Head of caudate nucleus (tissue), 42 donors: ENCODE measurements at regions not wholly inside any gene's neighbourhood (a gene's known extent, or its start where the extent isn't known, plus 50 kb on each side); places are given as distances from the start of the nearest gene placed in this dataset.
"Not testable (repeated sequence)": the region's sequence is repeated elsewhere in the genome, so short reads cannot be mapped to it uniquely, and the experiment has no call there.

ENCODE experiments used
- DNase-seq, 42 donors: peaks; one replicate each; pipeline versions ENCODE4 v3.0.0 to v3.0.0-alpha.2; 2020 to 2021; ENCODE audit warnings: mixed read lengths in 7 of 42
- intact Hi-C: fragments of 100-400 bp; cut with DNase I; formaldehyde crosslinking; loops from one replicate; pipeline ENCODE4 v1.15.0; 2022

DNA sequence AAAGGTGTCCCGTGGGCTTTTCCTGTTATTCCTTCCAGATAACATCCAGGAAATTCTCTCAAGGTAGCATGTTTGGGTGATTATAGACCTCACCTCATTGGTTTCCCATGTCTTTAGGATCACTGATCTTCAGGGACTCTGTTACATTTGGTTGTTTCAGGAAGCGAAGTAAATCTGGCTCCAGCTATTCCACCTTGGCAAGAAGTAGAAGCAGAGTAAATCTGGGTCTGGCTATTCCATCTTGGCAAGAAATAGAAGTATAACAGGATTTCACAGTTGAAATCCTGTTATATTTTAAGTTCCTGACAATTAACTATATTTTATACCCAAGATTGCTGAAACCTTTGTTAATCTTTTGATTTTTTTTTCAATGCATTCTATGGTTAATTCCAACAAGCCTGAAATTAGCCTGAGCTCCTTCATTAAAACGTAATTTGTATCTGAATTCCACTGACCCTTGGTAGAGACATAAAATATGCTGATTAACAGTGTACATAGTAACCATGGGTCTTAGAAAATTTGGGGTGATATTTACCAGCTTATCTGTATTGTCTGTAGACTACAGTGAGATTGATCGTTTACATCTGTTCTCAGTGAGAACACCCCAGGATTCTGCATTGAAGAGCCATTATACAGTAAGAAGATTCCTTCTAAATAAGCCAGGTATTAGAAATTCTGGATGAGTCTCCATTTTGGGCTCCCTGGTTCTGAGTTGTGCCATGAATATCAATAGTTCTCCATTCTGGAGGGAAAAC is 267.6 kb upstream of the SLITRK6 start:
- intact Hi-C loops: no loop called here

DNA sequence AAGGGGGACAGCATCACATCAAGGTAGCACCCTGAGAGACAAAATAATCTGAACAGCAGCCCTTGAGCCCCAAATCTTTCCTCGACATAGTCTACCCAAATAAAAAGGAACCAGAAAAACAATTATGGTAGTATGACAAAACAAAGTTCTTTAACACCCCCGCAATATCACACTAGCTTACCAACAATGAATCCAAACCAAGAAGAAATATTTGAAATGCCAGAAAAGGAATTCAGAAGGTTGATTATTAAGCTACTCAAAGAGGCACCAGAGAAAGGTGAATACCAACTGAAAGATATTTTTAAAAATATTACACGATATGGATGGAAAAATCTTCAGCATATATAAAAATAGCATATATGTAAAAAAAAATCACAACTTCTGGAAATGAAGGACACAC is 252.9 kb upstream of the SLITRK6 start:
- no peak for DNase-seq

More for the DNA sequence above, 267.6 kb upstream of the SLITRK6 start:
- no peak for DNase-seq

DNA sequence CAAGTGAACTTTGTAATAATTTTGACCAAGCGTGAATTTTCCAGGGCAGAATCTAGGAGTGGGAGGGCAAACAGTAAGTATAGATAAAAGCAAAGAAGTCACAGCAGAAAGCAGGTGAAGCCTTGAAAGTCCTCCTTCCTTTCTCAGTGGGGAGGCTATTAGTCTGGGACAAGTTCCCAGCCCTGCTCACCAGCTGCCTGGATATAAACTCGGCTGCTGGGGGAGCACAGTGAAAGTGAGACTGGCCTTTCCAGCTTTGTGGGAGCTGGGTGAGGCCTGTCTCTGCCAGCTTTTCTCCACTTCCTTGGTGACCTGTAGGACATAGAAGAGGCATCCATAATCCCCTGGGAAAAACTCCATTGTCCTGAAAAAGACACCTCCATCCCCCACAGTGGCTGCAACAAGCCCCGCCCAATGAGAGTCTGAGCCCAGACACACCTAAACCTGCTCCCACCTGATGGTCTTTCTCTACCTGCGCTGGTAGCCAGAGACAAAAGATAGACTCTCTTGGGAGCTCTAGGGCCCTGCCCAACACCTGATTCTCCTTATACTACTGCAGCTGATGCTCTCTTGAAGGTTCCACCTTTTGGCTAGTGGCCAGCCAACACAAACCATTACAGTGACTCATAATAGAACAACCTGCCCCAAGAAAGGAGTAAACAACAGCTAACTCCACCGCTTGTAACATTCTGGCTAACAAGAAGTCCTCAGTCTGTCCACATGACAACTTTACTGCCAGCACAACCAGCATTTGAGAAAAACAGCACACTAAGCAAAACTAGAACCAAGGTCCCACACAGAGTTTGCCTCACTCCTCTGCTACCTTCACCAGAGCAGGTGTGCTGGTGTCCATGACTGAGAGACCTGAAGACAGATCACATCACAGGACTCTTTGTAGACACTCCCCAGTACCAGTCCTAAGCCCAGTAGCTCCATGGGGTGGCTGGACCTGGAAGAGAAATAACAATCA is 252.2 kb upstream of the SLITRK6 start:
- intact Hi-C loops: no loop called here
- DNase-seq: no peak

More for the DNA sequence above, 252.9 kb upstream of the SLITRK6 start:
- intact Hi-C loops: no loop called here

DNA sequence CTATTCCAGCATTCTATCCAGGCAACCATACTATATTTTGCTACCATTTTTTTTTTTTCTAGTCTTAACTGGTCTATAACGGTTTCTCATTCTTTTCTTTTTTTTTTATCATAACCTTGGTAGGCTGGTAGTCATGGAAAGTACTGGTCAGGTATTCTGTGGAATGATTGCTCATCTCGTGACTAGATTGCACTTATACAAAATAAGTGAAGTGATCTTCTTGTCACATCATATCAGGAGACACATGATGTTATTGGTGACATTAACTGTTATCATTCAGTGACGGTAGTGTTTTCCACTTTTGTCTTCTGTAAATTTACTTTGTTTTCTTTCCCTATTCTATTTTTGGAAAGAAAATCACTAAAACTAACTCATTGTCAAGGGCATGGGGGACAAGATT is 239.3 kb upstream of the SLITRK6 start:
- DNase-seq: no peak
- intact Hi-C loops: no loop called here

DNA sequence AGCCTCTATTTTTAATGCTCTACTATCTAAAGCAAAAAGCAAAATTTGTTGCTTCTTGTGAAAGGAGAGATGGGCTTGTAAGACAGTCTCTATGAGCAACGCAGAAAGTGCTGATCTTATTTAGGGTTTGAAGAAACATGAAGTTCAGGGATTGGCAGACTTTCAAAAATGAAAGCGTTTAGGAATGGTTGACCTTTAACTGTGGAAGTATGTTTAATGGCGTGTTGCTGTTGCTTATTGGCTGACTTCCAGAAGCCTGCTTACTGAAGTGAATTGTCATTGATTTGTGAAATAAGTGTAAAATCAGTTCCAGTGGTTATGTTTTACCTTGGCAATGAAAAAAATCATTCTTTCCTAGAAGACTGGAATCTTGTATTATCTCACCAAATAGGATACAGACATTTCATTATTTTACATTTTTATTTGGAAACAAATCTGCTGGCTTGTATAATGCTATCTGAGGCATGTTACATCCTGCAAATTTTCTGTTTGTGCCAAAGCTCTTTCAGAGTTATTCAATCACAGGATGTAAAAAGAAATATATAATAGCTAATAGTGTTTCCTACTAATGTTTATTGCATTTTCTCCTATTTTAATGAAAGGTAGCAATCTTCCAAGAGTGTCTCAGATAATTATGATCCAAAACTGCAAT is 221.3 kb upstream of the SLITRK6 start:
- no peak for DNase-seq
- intact Hi-C loops: no loop called here

DNA sequence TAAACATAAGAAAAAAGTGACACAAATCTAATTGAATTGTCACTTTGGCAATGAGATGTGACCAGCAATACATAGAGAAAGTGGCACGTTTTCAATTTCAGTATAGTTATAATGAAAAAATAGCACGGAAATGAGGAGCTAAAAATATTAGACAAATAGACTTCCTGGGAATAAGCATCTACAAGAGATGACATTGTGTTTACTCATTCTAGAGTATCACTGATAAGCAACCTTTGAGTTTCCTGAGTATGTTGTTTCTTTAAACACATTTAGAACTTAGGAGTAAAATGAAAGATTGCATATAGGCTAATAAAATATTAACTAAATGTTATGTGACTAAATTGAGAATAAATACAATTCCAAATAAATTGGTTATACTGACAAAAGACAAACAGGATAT is 207.1 kb upstream of the SLITRK6 start:
- no peak for DNase-seq
- intact Hi-C loops: no loop called here

DNA sequence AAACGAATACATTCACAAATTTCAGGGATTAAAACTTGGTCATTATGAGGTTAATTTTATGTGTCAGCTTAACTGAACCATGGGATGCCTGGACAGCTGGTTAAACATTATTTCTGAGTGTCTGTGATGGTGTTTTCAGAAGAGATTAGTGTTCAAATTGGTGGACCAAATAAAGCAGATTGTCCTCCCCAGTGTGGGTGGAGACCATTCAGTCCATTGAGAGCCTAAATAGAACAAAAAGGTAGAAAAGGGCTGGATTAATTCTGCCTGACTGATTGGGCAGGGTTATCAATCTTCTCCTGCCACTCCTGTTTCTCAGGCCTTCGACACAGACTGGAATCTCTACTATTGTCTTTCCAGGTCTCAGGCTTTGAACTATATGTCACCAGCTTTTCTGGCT is 203.8 kb upstream of the SLITRK6 start:
- DNase-seq: no peak
- intact Hi-C loops: no loop called here

DNA sequence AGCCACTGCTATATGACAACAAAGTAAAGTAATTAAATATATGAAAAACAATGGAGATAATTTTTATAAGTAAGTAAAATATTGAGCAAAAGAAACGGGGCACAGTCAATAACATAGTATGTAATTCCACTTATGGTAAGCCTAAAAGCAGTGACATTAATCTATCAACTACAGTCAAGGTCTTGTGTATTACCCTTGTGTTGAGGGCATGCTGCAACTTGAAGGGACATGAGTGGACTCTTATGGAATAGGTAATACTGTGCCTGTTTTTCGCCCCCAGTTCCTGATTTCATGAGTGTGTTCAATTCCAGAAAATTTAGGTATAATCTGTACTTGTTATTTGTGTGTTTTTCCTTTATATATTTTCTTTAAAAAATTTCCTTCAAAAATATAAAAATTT is 201.3 kb upstream of the SLITRK6 start:
- DNase-seq: no peak
- intact Hi-C loops: no loop called here

DNA sequence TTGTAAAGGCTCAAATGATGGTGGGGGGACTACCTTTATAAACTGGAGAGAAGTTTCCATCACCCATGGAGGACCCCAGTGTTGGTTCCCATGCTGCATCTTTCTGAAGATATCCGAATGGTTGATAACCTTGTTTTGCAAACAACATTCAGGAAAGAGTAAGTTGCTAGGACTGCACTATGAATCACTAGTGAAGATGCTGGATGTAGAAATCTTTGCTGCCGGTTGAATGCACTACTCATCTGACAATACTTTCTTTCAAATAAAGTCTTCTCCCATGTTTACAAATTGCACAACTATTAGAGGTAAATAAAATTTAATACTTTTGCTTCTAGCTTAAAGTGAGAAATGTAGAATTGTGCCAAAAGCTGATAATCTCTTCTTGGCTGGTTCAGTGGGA is 198.4 kb upstream of the SLITRK6 start:
- intact Hi-C loops: no loop called here
- DNase-seq: no peak

DNA sequence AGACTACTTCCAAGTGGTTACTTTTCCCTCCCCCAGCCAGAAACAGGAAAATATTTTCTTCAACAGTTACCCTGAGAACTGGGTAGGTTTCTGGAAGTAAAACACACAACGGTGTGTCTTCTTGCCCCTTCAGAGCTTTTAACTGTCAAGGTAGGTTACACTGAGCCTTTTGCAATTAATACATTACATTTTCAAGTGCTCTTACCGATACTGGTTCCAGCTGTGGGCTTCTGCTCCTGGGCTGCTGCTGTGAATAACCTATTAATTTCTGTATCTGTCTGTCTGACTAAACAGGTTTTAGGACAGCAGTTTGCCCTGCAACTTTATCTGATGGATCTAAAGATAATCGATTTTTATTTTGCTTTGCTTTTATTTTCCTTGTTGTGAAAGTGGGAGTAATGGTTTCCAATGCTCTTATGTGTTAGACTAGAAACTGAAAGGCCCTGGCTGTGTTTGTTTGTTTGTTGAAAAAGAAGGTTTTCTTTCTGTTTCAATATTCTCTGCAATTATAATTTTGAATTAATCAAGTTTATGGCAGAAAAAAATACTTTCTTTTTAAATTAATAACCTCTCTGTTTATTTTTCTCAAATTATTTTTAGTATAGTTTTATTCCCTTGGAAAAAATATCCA is 196.7 kb upstream of the SLITRK6 start:
- DNase-seq: no peak
- intact Hi-C loops: no loop called here

DNA sequence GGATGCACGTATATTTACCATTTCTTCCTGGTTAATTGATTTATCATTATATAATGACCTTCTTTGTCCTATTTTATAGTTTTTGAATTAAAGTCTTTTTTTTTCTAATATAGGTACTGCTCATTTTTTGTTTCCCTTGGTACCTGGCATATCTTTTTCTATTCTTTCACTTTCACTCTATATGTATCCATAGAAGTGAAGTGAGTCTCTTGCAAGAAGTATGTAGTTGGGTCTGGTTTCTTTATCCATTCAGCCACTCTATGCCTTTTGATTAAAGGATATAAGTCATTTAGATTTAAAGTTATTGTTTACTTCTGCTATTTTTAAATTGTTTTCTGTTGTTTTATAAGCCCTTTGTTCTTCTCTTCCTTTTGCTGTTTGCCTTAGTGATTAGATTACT is 194.3 kb upstream of the SLITRK6 start:
- DNase-seq: no peak
- intact Hi-C loops: no loop called here

DNA sequence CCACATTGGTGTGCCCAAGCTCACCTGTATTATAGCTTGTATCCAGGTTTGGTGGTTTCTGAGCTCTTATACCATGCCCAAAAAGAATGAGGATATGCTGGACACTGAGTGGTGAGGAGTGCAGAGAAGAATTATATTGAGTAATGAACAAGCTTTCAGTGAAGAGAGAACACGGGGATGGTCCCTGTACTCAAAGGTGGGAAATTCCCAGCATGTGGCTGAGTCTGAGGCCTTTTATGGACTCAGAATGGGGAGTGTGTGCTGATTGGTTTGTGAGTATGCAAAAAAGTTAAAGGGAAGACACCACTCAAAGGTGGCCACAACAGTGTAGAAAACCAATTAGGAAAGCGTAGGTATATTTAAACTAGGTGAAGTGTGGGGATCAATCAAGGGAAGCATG is 191.2 kb upstream of the SLITRK6 start:
- no peak for DNase-seq
- intact Hi-C loops: no loop called here

DNA sequence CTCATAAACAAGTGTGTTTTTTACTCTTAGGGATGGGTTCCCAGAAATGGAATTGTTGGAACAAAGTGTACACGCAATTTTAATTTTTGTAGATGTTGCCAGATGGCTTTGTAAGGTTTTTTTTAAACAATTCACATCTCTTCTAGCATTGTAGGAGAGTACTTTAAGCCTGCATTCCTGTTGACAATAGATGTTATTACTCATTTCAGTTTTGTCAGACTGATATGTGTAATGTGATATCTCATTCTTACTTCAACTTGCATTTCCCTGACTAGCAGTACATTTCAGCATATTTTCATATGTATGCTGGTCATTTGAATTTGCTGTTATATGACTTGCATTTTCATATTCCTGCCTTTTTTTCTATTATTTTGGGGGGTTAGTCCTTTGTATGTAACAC is 186.6 kb upstream of the SLITRK6 start:
- no peak for DNase-seq
- intact Hi-C loops: no loop called here

DNA sequence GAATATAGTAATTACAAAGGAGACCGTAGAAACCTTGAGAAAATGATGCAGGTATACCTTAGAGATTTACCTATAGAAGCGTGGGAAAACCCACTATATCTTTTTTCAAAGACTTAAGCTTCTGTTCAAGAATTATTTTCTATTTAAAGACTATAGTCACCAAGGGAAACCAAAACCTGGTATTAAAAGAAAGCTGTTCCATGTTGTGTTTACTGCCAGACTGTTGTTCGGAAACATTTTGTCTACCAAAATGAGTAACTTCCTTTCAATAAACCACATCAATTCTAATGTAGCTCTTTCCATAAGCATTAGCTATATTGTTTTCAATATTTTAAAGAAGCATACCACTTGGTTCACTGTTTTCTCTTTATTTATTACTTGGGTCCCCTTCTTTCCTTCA is 182.9 kb upstream of the SLITRK6 start:
- intact Hi-C loops: no loop called here
- no peak for DNase-seq

DNA sequence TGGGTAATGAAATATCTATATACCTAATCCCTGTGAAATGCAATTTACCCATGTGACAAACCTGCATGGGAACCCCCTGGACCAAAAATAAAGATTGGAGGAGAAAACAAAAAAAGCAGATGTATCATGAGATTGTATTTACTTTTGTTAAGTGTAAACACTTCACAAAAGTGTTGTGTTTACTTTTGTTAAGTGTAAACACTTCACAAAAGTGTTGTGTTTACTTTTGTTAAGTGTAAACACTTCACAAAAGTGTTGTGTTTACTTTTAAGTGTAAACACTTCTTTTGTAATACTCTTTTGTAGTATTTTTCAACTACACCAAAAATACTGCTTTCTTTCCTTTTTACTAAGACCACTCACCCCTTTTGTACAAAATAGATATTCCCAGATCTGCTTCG is 181.2 kb upstream of the SLITRK6 start:
- DNase-seq, intact Hi-C loops: not testable (repeated sequence)

DNA sequence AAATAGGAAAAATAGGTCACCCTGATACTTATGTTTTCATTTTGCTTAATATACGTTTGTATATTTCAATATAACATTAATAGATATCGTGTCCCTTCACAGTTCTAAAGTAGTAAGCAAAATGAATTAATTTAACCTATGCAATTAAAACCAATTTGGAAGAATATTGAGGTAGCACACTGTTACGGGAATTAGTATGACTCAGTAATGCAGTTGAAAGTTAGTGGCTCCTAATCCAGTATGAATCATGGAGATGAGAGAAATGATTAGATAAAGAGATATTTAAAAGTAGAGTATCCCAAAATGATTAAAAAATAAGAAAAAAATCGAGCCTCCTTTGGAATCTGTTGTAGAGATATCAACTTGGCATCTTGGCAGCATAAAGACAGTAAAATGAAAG is 177.0 kb upstream of the SLITRK6 start:
- no peak for DNase-seq
- intact Hi-C loops: no loop called here

DNA sequence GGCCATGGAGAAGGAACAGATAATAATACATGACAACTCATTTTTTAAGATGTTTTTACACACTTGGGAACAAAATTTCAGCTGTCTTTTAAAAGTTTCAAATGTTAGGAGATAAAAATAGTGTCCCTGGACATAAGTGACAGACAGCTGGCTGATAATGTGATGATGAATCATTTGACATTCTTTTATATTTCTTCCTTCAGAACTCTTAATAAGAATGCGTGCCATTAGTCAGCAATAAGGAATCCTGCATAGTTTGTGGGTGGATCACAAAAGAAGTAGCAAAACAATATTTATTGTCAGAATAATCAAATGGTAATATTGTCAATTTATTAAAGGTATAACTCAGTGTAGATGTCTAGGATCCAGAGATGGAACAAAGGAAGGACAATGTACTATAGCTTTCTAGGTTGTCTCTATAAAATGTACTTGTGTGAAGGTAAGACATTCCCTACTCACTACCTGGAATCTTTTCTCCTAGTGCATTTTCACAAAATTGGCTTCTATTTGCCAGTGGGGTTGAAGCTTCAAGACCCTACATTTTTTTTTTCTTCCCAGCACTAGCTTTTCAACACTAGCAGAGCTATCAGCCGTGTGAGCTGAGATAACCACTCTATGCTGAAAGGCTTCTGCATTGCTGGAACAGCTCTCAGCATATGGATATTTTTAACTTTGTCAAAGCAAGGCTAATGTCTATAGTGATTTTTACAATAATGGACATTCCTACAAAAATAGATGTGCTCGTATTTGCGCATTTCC is 175.6 kb upstream of the SLITRK6 start:
- intact Hi-C loops: no loop called here
- peak in 1 of 42 donors; percentile 3 for DNase-seq

DNA sequence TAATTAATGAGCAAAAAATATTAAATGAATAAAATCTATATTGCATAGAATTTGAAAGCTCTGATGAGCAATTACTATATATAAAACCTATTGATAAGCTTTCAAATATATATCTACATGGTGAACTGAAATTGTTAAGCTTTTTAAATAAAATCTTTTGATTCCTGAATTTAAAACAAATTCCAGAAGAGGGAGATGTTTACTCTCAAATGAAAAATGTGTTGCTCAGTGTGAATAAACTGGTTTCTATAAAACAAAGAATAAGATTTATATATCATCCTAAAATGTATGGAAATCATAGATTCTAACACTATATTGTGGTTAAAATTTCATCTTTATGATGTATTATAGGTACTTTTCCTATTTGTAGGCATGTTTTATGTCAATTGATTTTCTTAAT is 171.5 kb upstream of the SLITRK6 start:
- no peak for DNase-seq
- intact Hi-C loops: no loop called here

DNA sequence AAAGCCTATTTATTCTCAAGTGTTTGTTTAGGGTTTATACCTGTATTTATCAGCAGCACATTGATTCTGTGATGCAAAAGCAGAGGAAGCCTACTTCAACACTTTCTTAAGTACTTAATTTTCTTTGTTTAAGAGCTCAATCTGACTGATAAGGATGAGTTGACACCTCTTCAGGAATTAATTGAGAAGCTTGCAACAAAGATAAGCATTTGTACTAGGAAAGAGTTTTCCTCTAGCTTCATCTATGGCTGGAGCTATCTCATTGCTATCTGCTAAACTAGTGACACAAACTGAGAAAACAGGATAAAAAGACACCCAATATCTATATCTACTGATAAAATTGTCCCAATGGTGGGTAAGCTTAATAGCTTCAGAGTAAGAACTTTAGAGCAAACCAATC is 170.1 kb upstream of the SLITRK6 start:
- DNase-seq: no peak
- intact Hi-C loops: no loop called here
